Retinal pigment epithelial cell (primary cell): ENCODE measurements at regions not wholly inside any gene's neighbourhood (a gene's known extent, or its start where the extent isn't known, plus 50 kb on each side); places are given as distances from the start of the nearest gene placed in this dataset.

Experiments used
- DNase-seq: peaks from one replicate; pipeline ENCODE4 v3.0.0-alpha.2; 2010; ENCODE audit warnings: low read depth
- H3K4me3 ChIP-seq: 2 replicates; pipeline ENCODE4 v1.5.1; 2011; ENCODE audit warnings: mild to moderate bottlenecking, low read length, control low read depth, moderate library complexity
- CTCF ChIP-seq: conservative IDR thresholded peaks from 2 replicates; pipeline ENCODE4 v1.5.1; 2011; ENCODE audit warnings: low read depth, low read length, control low read depth, inconsistent platforms

DNA sequence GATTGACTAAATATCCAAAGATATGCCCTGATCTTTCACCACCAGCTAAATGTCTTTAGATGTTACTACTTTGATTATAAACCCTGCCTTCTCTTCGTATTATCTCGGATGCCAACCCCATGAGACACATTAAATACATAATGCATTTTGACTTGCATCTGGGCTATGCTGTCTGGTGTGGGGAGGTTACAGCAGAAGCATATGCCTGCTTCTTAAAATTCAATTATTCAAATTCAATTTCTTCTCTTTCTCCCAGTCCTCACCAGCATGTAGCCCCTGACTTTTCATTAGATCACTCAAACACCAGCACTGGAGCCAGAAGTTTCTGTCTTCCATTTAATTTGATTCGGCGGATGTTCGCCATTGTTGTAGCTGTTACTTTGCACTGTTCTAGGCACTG lies 360.7 kb upstream of the CAMK1G start:
- H3K4me3 ChIP-seq = no peak overlapping the region
- no peak for TF ChIP-seq CTCF
- no peak for DNase-seq

GRCh38 chr1:209223791-209224190 lies 359.7 kb upstream of the CAMK1G start:
- no peak for DNase-seq
- no peak overlapping the region for H3K4me3 ChIP-seq
- TF ChIP-seq CTCF = no peak

DNA sequence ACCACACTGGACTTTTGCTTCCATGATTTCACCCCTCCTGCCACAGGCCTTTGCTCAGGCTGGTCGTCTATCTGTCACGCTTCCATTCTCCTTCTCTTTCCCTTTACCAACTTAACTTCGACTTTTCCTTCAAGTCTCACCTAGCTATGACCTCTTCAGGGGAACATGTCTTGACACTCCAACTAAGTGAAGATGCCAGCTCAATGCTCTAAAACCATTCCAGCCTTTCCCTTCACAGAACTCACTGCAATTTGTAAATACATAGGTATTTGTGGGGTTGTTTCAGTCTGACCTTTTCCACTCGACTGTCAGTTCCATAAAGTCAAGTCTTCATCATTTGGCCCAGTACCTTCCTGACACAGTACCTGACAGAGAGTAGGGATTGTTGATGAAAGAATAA lies 358.6 kb upstream of the CAMK1G start:
- no peak for DNase-seq
- no peak overlapping the region for H3K4me3 ChIP-seq
- TF ChIP-seq CTCF = no peak

DNA sequence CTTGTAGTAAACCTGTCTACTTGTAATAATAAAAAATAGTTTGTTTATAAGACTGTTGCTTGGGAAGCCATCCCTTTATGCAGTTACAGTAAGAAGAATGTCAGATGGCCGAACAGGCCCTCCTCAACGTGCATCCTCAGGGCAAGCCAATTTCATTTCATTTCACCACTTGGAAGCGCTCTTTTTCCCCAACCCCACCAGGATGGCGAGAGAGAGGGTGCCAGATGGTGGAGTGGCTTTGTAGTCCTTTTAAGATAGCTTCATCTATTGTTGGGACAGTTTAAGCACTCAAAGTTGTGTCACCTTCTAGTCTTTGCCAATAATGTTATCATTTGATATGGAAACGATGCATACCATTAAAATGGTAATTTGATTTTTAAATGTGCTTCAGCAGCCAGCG lies 356.3 kb upstream of the CAMK1G start:
- no peak overlapping the region for H3K4me3 ChIP-seq
- TF ChIP-seq CTCF = no peak

GRCh38 chr1:209227941-209228340 lies 355.6 kb upstream of the CAMK1G start:
- TF ChIP-seq CTCF = no peak
- DNase-seq = no peak
- H3K4me3 ChIP-seq = no peak overlapping the region

More for the DNA sequence above, 356.3 kb upstream of the CAMK1G start:
- no peak for DNase-seq

DNA sequence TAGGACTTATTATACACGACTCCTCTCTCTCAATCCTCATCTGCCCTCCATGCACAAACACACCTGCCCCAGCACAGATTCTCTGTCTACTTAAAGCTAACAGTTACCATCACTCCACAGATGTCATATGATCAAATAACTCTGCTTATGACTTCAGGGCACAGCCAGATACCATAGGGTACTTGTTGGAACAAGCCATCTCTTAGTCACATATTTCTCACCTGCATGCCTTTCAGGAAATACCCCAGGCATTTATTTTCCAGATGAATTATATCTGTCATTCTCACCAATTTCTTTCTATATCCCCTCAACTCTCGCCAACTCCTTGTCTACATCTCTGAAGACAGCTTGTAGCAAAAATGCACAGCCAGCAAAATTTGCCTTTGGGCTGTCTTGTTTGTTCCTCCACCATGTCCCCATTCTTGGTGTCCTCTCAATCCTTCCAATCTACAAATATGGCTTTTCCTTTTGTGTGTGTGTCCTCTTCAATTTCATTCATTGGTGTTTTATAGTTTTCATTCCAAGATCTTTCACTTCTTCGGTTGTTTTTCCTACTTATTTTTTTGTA lies 353.9 kb upstream of the CAMK1G start:
- H3K4me3 ChIP-seq = no peak overlapping the region
- DNase-seq = no peak
- no peak for TF ChIP-seq CTCF

DNA sequence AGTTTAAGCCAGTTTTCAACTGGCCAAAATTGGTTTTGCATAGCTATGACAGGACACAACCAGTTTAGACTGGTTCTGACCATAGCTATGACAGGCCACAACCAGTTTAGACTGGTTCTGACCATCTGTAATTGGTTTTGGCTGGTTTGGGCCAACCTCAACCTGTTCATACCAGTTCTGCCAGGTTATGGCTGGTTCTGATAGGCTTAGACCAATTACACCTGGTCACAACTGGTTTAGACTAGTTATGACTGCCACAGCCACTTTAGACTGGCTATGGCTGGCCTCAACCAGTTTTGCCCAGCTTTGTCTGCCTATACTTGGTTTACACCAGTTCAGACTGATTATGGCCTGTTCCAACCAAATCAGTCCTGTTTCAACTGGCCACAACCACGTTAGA lies 353.2 kb upstream of the CAMK1G start:
- no peak for TF ChIP-seq CTCF
- H3K4me3 ChIP-seq = no peak overlapping the region
- no peak for DNase-seq
